BJ (cell line): ENCODE measurements at regions not wholly inside any gene's neighbourhood (a gene's known extent, or its start where the extent isn't known, plus 50 kb on each side); places are given as distances from the start of the nearest gene placed in this dataset.

ENCODE experiments used
- CTCF ChIA-PET: fragments of 350-600 bp; formaldehyde crosslinking; extraction: SDS; loops from one replicate; lab custom pipeline; 2021; ENCODE audit warnings: antibody characterized with exemption, inconsistent platforms; lab: Yijun Ruan, JAX
- POLR2A ChIA-PET: fragments of 300-600 bp; sonication (Branson Sonifier 250); formaldehyde crosslinking; extraction: SDS; loops from one replicate; lab custom pipeline; 2021; ENCODE audit warnings: antibody characterized with exemption; lab: Charles Lee
- DNase-seq: peaks from one replicate; pipeline ENCODE4 v3.0.0-alpha.2; 2011; ENCODE audit warnings: low read depth
- H3K27me3 ChIP-seq: 2 replicates; pipeline ENCODE4 v1.6.0; 2011; ENCODE audit warnings: low read length; ENCODE audit not compliant: control insufficient read depth, insufficient read depth
- H3K36me3 ChIP-seq: 2 replicates; pipeline ENCODE4 v1.5.1; 2011; ENCODE audit warnings: low read length; ENCODE audit not compliant: control insufficient read depth, insufficient read depth
- H3K4me3 ChIP-seq: 2 replicates; pipeline ENCODE4 v1.5.1; 2011; ENCODE audit warnings: low read depth, mild to moderate bottlenecking, control low read depth, low read length
- CTCF ChIP-seq: IDR thresholded peaks from 2 replicates; pipeline ENCODE4 v1.5.1; 2011; ENCODE audit warnings: low read depth, mild to moderate bottlenecking, control low read depth, inconsistent platforms, low read length, moderate library complexity; ENCODE audit not compliant: insufficient read depth

DNA sequence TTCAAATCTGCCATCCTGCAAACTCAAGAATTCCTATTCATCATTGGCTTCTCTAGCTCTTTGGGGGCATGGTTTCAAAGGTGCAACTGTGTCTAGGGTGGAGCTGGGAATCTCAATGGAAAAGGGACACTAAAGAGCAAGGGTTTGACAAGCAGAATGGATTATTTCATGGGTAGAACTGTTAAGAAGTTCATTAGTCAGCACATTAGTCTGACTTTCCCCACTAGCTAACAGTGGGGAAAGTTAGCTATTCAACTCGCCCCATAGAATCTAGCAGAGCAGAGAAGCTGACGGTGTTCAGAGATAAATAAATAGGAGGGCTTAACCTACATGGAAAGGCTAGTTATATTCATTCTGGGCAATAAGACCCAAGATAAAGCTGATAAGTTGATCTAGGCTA lies 153.9 kb downstream of the EMP1 start:
- ChIA-PET POLR2A (no interaction called here), CTCF (interaction anchor here (0.7 to 1.8 kb wide), 2 partner anchors 12 to 1926 kb away, joined by 5 to 12 read pairs; no protein-coding TSS in a partner anchor)
- H3K36me3 ChIP-seq: no peaks in the 10 kb centered on the region
- no peak for TF ChIP-seq CTCF
- DNase-seq: no peak
- H3K27me3 ChIP-seq: no peaks in the 10 kb centered on the region
- no peak overlapping the region for H3K4me3 ChIP-seq

- ChIA-PET POLR2A (no interaction called here), CTCF (interaction anchor here (0.6 to 3.1 kb wide), 3 partner anchors 14 to 343 kb away, joined by 3 to 23 read pairs (median 3); no protein-coding TSS in a partner anchor)
- TF ChIP-seq CTCF: no peak
- Histone ChIP-seq H3K4me3 (no peak overlapping the region), H3K27me3 (no peaks in the 10 kb centered on the region), H3K36me3 (no peaks in the 10 kb centered on the region)
- DNase-seq: no peak
Observed at GRCh38 chr12:13348464-13348863, 151.9 kb downstream of the EMP1 start.

DNA sequence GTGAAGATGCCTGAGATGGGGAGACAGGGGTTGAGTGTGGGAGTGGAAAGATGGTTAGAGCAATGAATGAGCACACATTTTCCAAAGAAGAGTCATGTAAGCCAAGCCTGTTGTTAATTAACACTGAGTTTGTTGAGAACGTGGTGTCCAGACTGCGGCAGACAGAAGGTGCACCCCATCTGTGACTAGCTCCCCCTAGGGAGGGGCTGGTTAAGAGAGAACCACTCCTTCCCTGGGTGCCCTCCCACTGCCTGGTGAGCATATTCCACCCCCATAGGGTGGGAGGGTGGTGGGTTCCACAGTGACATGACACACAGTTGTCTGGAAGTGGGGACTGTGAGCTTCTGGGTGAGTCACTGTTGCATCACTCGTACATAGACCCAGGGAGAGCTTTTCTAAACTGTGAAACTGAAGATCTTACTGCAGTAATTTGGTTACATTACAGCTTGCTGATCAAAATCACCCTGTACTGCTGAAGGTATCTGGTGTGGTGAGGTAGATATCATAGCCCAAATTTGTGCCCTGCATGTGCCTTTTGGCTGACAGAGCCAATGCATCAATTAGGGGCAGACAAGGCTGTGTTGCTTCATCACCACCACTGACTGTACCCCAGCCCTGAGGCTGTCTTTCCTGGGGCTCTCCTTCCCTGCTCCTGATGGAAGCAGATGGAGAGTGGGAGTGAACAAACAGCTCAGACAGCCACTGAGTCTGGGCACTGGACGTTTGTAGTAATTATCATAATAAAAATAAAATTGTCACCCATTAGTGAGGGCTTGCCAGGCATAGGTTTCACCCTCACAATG lies 150.9 kb downstream of the EMP1 start:
- Histone ChIP-seq H3K27me3 (no peaks in the 10 kb centered on the region), H3K36me3 (no peaks in the 10 kb centered on the region), H3K4me3 (no peak overlapping the region)
- POLR2A ChIA-PET: interaction anchor here (0.6 kb wide), 1 partner anchor 299 kb away, joined by 3 read pairs; no protein-coding TSS in a partner anchor
- TF ChIP-seq CTCF: 0 out of 2 replicates have a peak, but pooled peaks have one; percentile 10
- DNase-seq: peak; percentile 39
- CTCF ChIA-PET: interaction anchor here (0.6 to 3.1 kb wide), 5 partner anchors 10 to 314 kb away, joined by 3 to 23 read pairs (median 3); no protein-coding TSS in a partner anchor

- ChIA-PET POLR2A (no interaction called here), CTCF (interaction anchor here (0.6 to 1.5 kb wide), 3 partner anchors 17 to 316 kb away, joined by 3 to 6 read pairs (median 3); no protein-coding TSS in a partner anchor)
- no peak for TF ChIP-seq CTCF
- H3K4me3 ChIP-seq: no peak overlapping the region
- H3K36me3 ChIP-seq: no peaks in the 10 kb centered on the region
- no peak for DNase-seq
- H3K27me3 ChIP-seq: no peaks in the 10 kb centered on the region
Observed at GRCh38 chr12:13345722-13346121, 149.2 kb downstream of the EMP1 start.

- ChIA-PET CTCF (no interaction called here), POLR2A (no interaction called here)
- no peaks in the 10 kb centered on the region for H3K27me3 ChIP-seq
- DNase-seq: no peak
- TF ChIP-seq CTCF: no peak
- H3K36me3 ChIP-seq: no peaks in the 10 kb centered on the region
- no peak overlapping the region for H3K4me3 ChIP-seq
Observed at GRCh38 chr12:13343375-13343774, 146.8 kb downstream of the EMP1 start.
